ENCODE measurements at regions not wholly inside any gene's neighbourhood (a gene's known extent, or its start where the extent isn't known, plus 50 kb on each side); places are given as distances from the start of the nearest gene placed in this dataset.

GRCh38 chr2:189267925-189268579, 88.5 kb upstream of the COL5A2 start:
- no peak for ATAC-seq

GRCh38 chr2:189268763-189269162, 89.2 kb upstream of the COL5A2 start:
- no peaks in the 10 kb centered on the region for H3K27me3 ChIP-seq (ENCODE audit: low read depth)
- intact Hi-C loops (cut with DNase I), result no loop called here
- no peaks in the 10 kb centered on the region for H3K9me3 ChIP-seq
- H3K4me1 ChIP-seq, result no peaks in the 10 kb centered on the region
- no peak overlapping the region for H3K27ac ChIP-seq
- H3K36me3 ChIP-seq, result no peaks in the 10 kb centered on the region
- DNase-seq, result no peak
- TF ChIP-seq CTCF (IDR thresholded peaks at IDR 0.05), result no peak
- ATAC-seq, result no peak
- H3K4me3 ChIP-seq, result no peak overlapping the region

More at GRCh38 chr2:189267925-189268579, 88.5 kb upstream of the COL5A2 start:
- Histone ChIP-seq H3K9me3 (no peaks in the 10 kb centered on the region), H3K4me3 (no peak overlapping the region), H3K27ac (no peak overlapping the region), H3K36me3 (no peaks in the 10 kb centered on the region), H3K27me3 (ENCODE audit: low read depth) (no peaks in the 10 kb centered on the region), H3K4me1 (no peaks in the 10 kb centered on the region)
- DNase-seq, result no peak
- no peak for TF ChIP-seq CTCF (IDR thresholded peaks at IDR 0.05)
- intact Hi-C loops (cut with DNase I), result no loop called here

- DNase-seq, result no peak
- intact Hi-C loops (cut with DNase I), result no loop called here
- no peak for TF ChIP-seq CTCF (IDR thresholded peaks at IDR 0.05)
- no peak for ATAC-seq
- Histone ChIP-seq H3K27me3 (ENCODE audit: low read depth) (no peaks in the 10 kb centered on the region), H3K9me3 (no peaks in the 10 kb centered on the region), H3K4me1 (no peaks in the 10 kb centered on the region), H3K4me3 (no peak overlapping the region), H3K27ac (no peak overlapping the region), H3K36me3 (no peaks in the 10 kb centered on the region)
Observed at GRCh38 chr2:189273734-189274133, 94.2 kb upstream of the COL5A2 start.

GRCh38 chr2:189274361-189274760, 94.8 kb upstream of the COL5A2 start:
- H3K4me3 ChIP-seq, result no peak overlapping the region
- ATAC-seq (no peak), DNase-seq (no peak)
- H3K36me3 ChIP-seq, result no peaks in the 10 kb centered on the region
- H3K27me3 ChIP-seq (ENCODE audit: low read depth), result no peaks in the 10 kb centered on the region
- TF ChIP-seq CTCF (IDR thresholded peaks at IDR 0.05), result no peak
- H3K9me3 ChIP-seq, result no peaks in the 10 kb centered on the region
- no peaks in the 10 kb centered on the region for H3K4me1 ChIP-seq
- intact Hi-C loops (cut with DNase I), result no loop called here
- no peak overlapping the region for H3K27ac ChIP-seq

- H3K4me3 ChIP-seq, result no peak overlapping the region
- ATAC-seq (no peak), DNase-seq (no peak)
- H3K36me3 ChIP-seq, result no peaks in the 10 kb centered on the region
- no peaks in the 10 kb centered on the region for H3K9me3 ChIP-seq
- intact Hi-C loops (cut with DNase I), result no loop called here
- no peaks in the 10 kb centered on the region for H3K4me1 ChIP-seq
- H3K27ac ChIP-seq, result no peak overlapping the region
- no peaks in the 10 kb centered on the region for H3K27me3 ChIP-seq (ENCODE audit: low read depth)
- no peak for TF ChIP-seq CTCF (IDR thresholded peaks at IDR 0.05)
Observed at GRCh38 chr2:189276277-189276676, 96.7 kb upstream of the COL5A2 start.

Data from lower lobe of right lung (tissue), 2 donors.